ENCODE measurements at regions not wholly inside any gene's neighbourhood (a gene's known extent, or its start where the extent isn't known, plus 50 kb on each side); places are given as distances from the start of the nearest gene placed in this dataset.

DNA sequence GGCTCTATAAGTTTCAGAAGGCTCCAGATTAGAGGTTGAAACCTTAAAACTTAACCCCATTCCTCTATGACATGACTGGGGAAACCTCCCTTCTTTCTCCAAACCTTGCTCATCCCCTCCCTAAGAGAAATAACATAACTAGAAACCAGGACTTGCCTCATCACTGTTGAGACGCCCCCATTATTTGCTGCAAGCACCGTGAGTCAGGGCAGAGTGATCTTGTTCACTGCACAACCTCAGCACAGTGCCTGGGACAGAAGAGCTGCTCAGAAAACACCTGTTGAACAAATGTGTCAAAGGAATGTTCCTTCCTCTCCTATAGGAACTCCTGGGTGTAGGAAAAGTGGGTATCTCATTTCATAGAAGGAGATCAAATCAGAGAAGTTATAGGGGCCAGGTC, 132.7 kb upstream of the CTAGE1 start:
- Histone ChIP-seq H3K4me3 (ENCODE audit: low read length) (no peak overlapping the region), H3K36me3 (replicated peaks; ENCODE audit: insufficient read depth, low read length) (no peaks in the 10 kb centered on the region), H3K27me3 (replicated peaks; ENCODE audit: insufficient read depth, low read length) (no peaks in the 10 kb centered on the region), H3F3A (ENCODE audit: insufficient read depth, low read length) (no peaks in the 10 kb centered on the region), H3K4me2 (ENCODE audit: low read depth, low read length) (no peak overlapping the region), H3K9me2 (replicated peaks; ENCODE audit: insufficient read depth, low read length) (no peaks in the 10 kb centered on the region), H3K9me3 (replicated peaks; ENCODE audit: insufficient read depth, low read length) (no peaks in the 10 kb centered on the region), H3K27ac (ENCODE audit: low read length) (no peak overlapping the region), H4K20me1 (ENCODE audit: insufficient read depth, low read length) (no peaks in the 10 kb centered on the region), H3K4me1 (ENCODE audit: low read length) (no peaks in the 10 kb centered on the region), H3K9ac (ENCODE audit: low read length) (no peak overlapping the region), H2AFZ (ENCODE audit: low read length) (no peak overlapping the region), H3K79me2 (ENCODE audit: low read length) (no peaks in the 10 kb centered on the region)
- TF ChIP-seq EZH2phosphoT487 (IDR thresholded peaks at IDR 0.05; ENCODE audit: low read length): no peak
- TF ChIP-seq EZH2 (optimal IDR thresholded peaks at IDR 0.05; ENCODE audit: low read depth, low read length): no peak
- TF ChIP-seq, protein P1, sequence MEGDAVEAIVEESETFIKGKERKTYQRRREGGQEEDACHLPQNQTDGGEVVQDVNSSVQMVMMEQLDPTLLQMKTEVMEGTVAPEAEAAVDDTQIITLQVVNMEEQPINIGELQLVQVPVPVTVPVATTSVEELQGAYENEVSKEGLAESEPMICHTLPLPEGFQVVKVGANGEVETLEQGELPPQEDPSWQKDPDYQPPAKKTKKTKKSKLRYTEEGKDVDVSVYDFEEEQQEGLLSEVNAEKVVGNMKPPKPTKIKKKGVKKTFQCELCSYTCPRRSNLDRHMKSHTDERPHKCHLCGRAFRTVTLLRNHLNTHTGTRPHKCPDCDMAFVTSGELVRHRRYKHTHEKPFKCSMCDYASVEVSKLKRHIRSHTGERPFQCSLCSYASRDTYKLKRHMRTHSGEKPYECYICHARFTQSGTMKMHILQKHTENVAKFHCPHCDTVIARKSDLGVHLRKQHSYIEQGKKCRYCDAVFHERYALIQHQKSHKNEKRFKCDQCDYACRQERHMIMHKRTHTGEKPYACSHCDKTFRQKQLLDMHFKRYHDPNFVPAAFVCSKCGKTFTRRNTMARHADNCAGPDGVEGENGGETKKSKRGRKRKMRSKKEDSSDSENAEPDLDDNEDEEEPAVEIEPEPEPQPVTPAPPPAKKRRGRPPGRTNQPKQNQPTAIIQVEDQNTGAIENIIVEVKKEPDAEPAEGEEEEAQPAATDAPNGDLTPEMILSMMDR (IDR thresholded peaks at IDR 0.05; ENCODE audit: low read length): no peak
- DNase-seq: no peak

DNA sequence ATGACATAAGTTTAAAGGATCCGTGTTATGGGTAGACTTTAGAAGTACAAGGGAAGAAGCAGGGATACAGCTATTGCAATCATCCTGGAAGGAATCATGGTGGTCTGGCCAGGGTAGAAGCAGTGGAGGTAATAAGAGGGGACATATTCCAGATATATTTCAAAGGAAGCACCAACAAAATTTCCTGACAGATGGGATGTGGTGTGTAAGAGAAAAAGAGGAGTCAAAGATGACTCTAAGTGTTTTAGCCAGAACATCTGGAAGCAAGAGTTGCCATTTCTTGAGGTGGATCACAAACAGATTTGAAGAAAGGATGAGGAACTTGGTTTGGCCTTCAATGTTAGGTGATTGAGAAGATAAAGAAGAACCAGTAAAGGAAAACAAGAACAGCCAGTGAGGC, 133.1 kb upstream of the CTAGE1 start:
- no peaks in the 10 kb centered on the region for H4K20me1 ChIP-seq (ENCODE audit: insufficient read depth, low read length)
- no peaks in the 10 kb centered on the region for H3K9me2 ChIP-seq (replicated peaks; ENCODE audit: insufficient read depth, low read length)
- H3K79me2 ChIP-seq (ENCODE audit: low read length): no peaks in the 10 kb centered on the region
- no peak overlapping the region for H3K4me3 ChIP-seq (ENCODE audit: low read length)
- no peaks in the 10 kb centered on the region for H3K9me3 ChIP-seq (replicated peaks; ENCODE audit: insufficient read depth, low read length)
- no peaks in the 10 kb centered on the region for H3K36me3 ChIP-seq (replicated peaks; ENCODE audit: insufficient read depth, low read length)
- no peak overlapping the region for H3K9ac ChIP-seq (ENCODE audit: low read length)
- H3K4me1 ChIP-seq (ENCODE audit: low read length): no peaks in the 10 kb centered on the region
- H3K27ac ChIP-seq (ENCODE audit: low read length): no peak overlapping the region
- TF ChIP-seq EZH2 (optimal IDR thresholded peaks at IDR 0.05; ENCODE audit: low read depth, low read length) (no peak), EZH2phosphoT487 (IDR thresholded peaks at IDR 0.05; ENCODE audit: low read length) (no peak)
- TF ChIP-seq, protein P1 (IDR thresholded peaks at IDR 0.05; ENCODE audit: low read length): no peak
- H3K4me2 ChIP-seq (ENCODE audit: low read depth, low read length): no peak overlapping the region
- H3F3A ChIP-seq (ENCODE audit: insufficient read depth, low read length): no peaks in the 10 kb centered on the region
- DNase-seq: no peak
- no peaks in the 10 kb centered on the region for H3K27me3 ChIP-seq (replicated peaks; ENCODE audit: insufficient read depth, low read length)
- H2AFZ ChIP-seq (ENCODE audit: low read length): no peak overlapping the region

DNA sequence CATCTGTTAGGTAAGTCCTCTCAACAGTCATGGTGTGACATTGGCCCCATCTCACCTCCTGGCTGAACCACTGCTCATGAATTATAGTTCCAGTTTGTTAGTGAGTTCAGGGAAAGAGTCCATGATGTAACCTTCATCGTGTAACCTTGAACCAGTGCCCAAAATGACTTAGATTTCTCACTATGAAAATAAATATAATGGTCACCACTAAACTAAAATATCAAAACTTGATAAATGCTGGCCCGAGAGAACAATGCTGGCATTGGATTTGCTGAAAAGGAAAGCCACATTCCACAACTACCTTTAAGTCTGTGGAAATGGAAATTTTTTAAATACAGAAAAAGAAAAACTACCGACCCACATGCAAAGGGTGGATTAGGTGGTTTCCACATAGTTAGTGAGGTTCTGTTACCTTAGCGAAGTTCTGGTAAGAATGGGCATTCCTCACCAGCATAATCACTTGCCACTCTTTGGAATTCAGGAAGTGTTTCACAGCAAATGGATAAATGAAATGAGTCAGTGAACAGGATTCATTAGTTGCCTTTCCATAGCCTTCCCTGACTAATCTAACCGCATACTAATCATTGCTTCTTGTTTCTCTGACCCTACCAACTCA, 133.9 kb upstream of the CTAGE1 start:
- Histone ChIP-seq H3F3A (ENCODE audit: insufficient read depth, low read length) (no peaks in the 10 kb centered on the region), H3K27me3 (replicated peaks; ENCODE audit: insufficient read depth, low read length) (no peaks in the 10 kb centered on the region), H3K36me3 (replicated peaks; ENCODE audit: insufficient read depth, low read length) (no peaks in the 10 kb centered on the region), H3K4me2 (ENCODE audit: low read depth, low read length) (no peak overlapping the region), H3K79me2 (ENCODE audit: low read length) (no peaks in the 10 kb centered on the region), H3K4me3 (ENCODE audit: low read length) (no peak overlapping the region), H3K9ac (ENCODE audit: low read length) (no peak overlapping the region), H3K9me2 (replicated peaks; ENCODE audit: insufficient read depth, low read length) (no peaks in the 10 kb centered on the region), H3K9me3 (replicated peaks; ENCODE audit: insufficient read depth, low read length) (no peaks in the 10 kb centered on the region), H4K20me1 (ENCODE audit: insufficient read depth, low read length) (no peaks in the 10 kb centered on the region), H2AFZ (ENCODE audit: low read length) (no peak overlapping the region), H3K27ac (ENCODE audit: low read length) (no peak overlapping the region), H3K4me1 (ENCODE audit: low read length) (no peaks in the 10 kb centered on the region)
- DNase-seq: no peak
- TF ChIP-seq EZH2phosphoT487 (IDR thresholded peaks at IDR 0.05; ENCODE audit: low read length): no peak
- TF ChIP-seq EZH2 (optimal IDR thresholded peaks at IDR 0.05; ENCODE audit: low read depth, low read length): no peak
- TF ChIP-seq, protein P1 (IDR thresholded peaks at IDR 0.05; ENCODE audit: low read length): no peak

Measured in MM.1S (cell line).